Suprapubic skin (tissue), 4 donors: ENCODE measurements at regions not wholly inside any gene's neighbourhood (a gene's known extent, or its start where the extent isn't known, plus 50 kb on each side); places are given as distances from the start of the nearest gene placed in this dataset.

Experiments used
- POLR2A ChIP-seq, 2 donors: fragments of 450-650 bp; IDR thresholded peaks; one replicate each; pipeline ENCODE4 v1.6.1; 2017; ENCODE audit warnings: antibody characterized with exemption in 2 of 2, mild to moderate bottlenecking in 2 of 2, moderate library complexity in 2 of 2
- POLR2AphosphoS5 ChIP-seq, 3 donors: sonication (generic); formaldehyde crosslinking; IDR thresholded peaks; one replicate each; pipeline ENCODE4 v1.6.1; 2017; ENCODE audit warnings: antibody characterized with exemption in 3 of 3
- TF ChIP-seq, protein P1 (sequence below), 2 donors: fragments of 200-600 bp in 1 of 2; fragments of 450-650 bp in 1 of 2; sonication (generic) in 1 of 2; IDR thresholded peaks; one replicate each; pipeline ENCODE4 v1.5.1; 2016 to 2019; ENCODE audit warnings: antibody characterized with exemption in 2 of 2, mild to moderate bottlenecking in 1 of 2, moderate library complexity in 1 of 2

DNA sequence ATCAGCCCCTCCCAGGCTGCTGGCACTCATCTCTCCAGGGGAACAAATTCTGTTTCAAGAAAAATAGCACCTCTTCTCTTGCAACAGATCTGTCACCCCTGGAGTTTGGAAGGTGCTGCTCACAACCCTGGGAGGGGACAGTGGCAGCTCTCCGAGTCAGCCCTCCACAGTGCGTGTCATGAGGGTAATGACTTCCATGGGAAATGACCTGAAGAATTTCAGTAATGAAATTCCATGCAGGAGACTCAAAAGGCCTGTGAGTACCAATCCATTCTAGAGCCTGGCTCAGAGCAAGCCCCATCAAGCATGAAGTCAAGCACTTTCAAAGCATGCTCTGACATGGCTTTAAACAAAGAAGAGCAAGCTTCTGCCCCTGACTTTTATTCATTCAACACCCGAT is 276.3 kb upstream of the PARD3B start:
- TF ChIP-seq POLR2A (IDR thresholded peaks at IDR 0.05) (no peak), POLR2AphosphoS5 (IDR thresholded peaks at IDR 0.05) (no peak)
- TF ChIP-seq, protein P1, sequence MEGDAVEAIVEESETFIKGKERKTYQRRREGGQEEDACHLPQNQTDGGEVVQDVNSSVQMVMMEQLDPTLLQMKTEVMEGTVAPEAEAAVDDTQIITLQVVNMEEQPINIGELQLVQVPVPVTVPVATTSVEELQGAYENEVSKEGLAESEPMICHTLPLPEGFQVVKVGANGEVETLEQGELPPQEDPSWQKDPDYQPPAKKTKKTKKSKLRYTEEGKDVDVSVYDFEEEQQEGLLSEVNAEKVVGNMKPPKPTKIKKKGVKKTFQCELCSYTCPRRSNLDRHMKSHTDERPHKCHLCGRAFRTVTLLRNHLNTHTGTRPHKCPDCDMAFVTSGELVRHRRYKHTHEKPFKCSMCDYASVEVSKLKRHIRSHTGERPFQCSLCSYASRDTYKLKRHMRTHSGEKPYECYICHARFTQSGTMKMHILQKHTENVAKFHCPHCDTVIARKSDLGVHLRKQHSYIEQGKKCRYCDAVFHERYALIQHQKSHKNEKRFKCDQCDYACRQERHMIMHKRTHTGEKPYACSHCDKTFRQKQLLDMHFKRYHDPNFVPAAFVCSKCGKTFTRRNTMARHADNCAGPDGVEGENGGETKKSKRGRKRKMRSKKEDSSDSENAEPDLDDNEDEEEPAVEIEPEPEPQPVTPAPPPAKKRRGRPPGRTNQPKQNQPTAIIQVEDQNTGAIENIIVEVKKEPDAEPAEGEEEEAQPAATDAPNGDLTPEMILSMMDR (IDR thresholded peaks at IDR 0.05), result no peak
